Stimulated activated CD8-positive, alpha-beta memory T cell treated with anti-CD3 and anti-CD28 coated beads, Interleukin-15, amount 100 ng/mL, for 1 hour (primary cell): ENCODE measurements at regions not wholly inside any gene's neighbourhood (a gene's known extent, or its start where the extent isn't known, plus 50 kb on each side); places are given as distances from the start of the nearest gene placed in this dataset.
"Not testable (repeated sequence)": the region's sequence is repeated elsewhere in the genome, so short reads cannot be mapped to it uniquely, and the experiment has no call there.

ENCODE experiments used
- DNase-seq: peaks from one replicate; pipeline ENCODE4 v3.0.0-alpha.2; 2020; ENCODE audit warnings: low read depth

GRCh38 chr16:72455743-72456659, 284.0 kb upstream of the PMFBP1 start:
- no peak for DNase-seq

- DNase-seq, result not testable (repeated sequence)
These were observed 281.9 kb upstream of the PMFBP1 start for GRCh38 chr16:72453856-72454255.

DNA sequence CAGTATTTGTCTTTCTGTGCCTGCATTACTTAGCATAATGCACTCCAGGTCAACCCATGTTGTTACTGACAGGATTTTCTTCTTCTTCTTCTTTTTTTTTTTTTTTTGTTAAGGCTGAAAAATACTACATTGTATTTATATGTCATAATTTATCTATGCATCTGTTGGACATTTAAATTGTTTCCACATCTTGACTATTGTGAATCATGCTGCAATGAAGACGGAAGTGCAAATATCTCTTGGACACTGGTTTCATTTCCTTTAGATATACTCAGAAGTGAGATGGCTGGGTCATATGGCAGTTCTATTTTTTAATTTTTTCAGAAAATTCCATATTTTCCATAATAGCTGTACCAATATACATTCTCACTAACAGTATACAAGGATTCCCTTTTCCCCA, 272.7 kb upstream of the PMFBP1 start:
- no peak for DNase-seq

DNA sequence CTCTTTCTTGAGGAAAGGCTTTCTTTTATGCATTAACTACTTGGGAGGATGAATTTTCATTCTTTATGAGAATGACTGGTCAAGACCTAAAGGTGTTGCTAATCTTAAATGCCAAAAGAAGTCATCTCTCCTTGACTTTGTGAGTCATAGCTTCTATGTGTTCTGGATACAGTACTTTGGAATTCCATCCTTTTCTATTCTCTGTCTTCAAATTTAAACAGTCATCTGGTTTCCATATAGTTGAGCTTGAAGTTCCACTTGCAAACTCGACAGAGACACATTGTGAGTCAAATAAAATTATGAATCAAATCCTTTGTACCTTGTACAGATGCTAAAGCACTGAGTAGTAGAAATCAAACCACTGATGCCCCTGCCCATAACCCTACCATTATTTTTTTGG, 271.9 kb upstream of the PMFBP1 start:
- DNase-seq, result no peak

DNA sequence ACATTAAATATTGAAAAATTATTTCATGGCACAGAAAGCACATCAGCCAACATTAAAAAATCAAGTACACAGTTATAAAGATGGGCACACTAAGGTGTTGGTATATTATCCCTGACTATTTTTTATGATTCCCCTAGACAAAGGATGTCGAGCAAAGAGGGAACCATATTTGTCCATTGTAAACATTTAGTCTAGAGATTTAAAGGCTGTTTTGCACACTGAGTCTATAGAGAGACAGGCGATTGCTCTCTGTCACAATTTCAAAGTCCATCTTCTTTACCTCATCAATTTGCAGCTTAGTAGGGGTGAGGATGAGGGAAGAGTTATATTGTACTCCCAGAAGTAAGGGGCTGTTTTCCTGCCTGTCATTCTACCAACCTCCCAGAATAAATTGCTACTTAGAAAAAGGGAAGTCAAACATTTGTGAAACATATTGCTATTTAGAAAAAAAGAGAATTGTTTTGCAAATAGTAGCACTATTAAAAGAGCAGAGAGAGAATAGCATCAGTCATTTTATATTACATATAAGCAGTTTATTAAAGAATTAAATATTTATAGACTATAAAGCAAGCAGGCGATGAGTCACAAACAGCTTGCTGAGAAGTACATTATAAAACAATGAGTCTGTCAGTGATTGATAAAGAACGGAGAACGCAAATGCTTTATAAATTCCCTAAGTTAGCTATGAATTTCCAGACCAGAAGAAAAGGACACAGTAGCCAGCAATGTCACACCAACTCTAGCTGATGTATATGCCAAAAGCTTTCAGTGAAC, 270.6 kb upstream of the PMFBP1 start:
- DNase-seq, result no peak

- no peak for DNase-seq
These were observed 265.9 kb upstream of the PMFBP1 start for GRCh38 chr16:72437891-72438290.

- DNase-seq, result no peak
These were observed 262.2 kb upstream of the PMFBP1 start for GRCh38 chr16:72434159-72434558.

GRCh38 chr16:72430121-72430520, 258.2 kb upstream of the PMFBP1 start:
- DNase-seq, result no peak

DNA sequence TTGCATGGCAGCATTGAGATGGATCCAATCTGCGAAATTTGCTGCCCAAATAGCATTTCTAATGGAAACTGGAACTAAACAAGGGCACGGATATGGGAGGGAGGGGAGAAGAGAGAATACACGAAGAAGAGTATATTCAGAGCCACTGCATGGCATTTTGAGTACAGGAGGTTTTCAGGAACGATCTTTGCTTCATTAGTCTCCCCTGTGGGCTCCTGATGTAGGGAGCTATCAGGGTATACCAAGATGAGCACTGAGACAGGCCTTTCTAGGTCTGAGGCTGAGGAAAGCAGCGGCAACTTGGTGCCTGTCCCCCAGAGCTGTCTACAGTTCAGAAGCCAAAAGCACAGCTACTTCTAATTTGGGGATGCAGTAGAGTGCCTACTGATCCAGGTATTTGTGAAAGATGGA, 257.7 kb upstream of the PMFBP1 start:
- DNase-seq, result no peak

- no peak for DNase-seq
These were observed 256.9 kb upstream of the PMFBP1 start for GRCh38 chr16:72428681-72429376.

DNA sequence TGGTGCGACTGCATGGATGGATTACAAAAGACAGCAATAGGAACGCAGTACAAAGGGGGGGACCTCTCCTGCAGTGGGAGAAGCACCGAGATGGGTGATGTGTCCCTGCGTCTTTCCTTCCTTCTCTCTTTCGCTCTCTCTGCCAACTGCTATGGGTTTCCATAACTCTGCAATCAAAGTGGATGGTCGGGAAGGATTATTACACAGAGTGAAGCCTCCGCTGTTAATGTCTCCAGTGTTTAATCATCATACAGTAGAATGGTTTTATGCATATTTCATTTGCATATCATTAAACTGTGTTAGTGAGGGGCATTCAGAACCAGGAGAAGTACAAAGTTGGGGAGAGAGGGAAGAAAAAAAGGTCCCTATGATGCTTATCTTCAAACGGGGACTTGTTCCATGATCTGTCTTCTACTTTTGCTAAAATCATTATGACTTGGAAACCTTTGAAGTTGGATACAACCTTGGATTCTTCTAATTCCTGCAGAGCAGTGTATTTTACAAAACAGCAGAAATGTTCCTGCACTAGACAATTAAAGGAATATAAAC, 255.9 kb upstream of the PMFBP1 start:
- no peak for DNase-seq

GRCh38 chr16:72427051-72427782, 255.3 kb upstream of the PMFBP1 start:
- no peak for DNase-seq

GRCh38 chr16:72426386-72426785, 254.4 kb upstream of the PMFBP1 start:
- no peak for DNase-seq

DNA sequence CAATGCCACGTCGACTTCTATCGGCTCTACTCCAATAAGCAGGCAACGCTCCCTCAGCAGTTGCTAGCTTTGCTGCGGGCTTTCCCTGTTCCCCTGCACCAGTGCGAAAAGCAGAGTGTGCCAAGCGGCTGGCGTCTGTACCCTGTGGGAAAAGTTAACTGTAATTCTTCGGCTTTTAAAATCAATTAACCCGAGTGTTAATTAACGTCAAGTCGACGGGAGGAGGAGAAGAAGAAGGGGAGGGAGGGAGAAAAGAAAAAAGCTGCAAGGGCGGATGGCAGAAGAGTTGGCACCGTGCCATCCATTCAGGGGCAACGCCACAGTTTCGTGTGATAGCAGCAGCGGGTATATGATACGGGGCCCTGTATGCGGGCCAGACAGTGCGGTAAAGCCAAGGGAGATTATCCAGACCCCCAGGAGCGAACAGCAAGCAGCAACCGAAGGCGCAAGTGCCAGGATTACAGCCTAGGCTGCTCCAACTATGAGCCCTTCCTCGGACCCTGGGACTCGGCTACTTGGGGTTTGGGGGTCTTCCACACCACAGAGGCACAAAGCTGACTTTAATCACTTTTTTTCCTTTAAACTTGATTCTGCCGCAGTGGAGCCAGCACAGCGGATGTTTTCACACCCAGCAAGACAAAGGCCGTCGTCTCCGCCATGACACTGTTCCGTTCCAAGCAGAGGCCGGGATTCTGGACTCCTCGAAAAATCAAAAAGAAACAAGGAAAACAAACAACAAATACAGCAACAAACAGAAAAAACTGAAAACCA, 253.8 kb upstream of the PMFBP1 start:
- DNase-seq, result no peak

DNA sequence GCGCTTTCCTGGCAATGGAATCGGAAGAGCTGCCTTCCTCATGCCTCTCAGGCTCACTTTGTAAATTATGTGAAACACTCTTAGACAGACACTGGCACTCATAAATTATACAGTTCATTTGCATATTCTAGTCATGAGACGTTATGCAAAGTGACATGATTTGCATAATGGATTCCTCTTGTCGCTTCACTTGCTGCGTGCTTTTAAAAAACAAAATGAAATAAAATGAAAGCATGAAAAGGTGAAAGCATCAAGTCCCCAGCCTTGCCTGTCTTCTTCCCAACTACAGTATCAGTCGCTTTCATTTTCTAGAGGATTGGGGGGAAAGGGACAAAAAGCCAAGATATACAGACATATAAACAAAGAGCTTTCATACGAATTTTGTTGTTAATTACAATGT, 252.8 kb upstream of the PMFBP1 start:
- DNase-seq, result no peak

- DNase-seq, result no peak
These were observed 250.4 kb upstream of the PMFBP1 start for GRCh38 chr16:72422308-72422897.

- DNase-seq, result no peak
These were observed 247.7 kb upstream of the PMFBP1 start for GRCh38 chr16:72419638-72420037.

GRCh38 chr16:72415379-72415778, 243.4 kb upstream of the PMFBP1 start:
- no peak for DNase-seq

DNA sequence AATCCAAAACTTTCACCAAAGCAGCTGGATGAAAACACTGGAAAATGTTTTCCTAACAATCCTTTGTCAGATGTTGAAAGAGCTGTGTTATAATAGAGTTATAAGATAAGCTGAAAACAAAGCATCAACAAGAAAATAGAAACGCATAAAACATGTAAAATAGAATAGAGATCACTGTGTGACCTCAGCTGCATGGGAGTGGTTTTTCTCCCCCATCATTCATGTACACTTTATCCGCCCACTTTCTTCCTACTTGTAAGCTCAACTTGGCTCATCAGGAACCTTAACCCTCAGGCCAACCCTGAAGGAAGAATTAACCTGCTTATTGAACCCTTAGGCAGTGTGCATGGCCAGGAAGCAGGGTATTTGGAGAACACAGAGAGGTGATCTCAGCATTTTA, 238.5 kb upstream of the PMFBP1 start:
- no peak for DNase-seq

- DNase-seq, result no peak
These were observed 237.5 kb upstream of the PMFBP1 start for GRCh38 chr16:72409423-72409822.
